SKM-1 treated with dmso at 0.1 percent for 144 hours (cell line): ENCODE measurements at regions not wholly inside any gene's neighbourhood (a gene's known extent, or its start where the extent isn't known, plus 50 kb on each side); places are given as distances from the start of the nearest gene placed in this dataset.
"Not testable (repeated sequence)": the region's sequence is repeated elsewhere in the genome, so short reads cannot be mapped to it uniquely, and the experiment has no call there.

Experiments
- DNase-seq: peaks from one replicate; lab custom pipeline; 2025; ENCODE audit not compliant: unreplicated experiment; lab: John Stamatoyannopoulos, UW

DNA sequence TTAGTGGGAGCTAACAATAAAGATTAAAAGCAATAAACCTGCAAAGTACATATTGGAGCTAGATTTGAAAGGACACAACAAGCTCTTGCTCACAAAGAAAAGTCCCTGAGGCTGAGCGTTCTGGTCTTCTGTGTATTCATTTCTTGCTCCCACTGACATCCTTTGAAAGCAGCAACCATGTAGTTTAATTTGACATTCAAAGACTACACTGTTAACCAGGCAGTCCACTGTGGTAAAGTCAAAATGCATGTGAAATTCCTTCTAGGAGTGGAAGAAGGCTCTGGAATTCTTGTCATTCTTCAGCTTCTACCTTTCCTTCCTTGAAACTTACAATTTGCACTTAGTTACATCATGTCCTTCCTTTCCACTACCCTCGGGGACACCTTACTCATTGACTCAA lies 480.7 kb downstream of the CSNK1G3 start:
- DNase-seq = no peak

DNA sequence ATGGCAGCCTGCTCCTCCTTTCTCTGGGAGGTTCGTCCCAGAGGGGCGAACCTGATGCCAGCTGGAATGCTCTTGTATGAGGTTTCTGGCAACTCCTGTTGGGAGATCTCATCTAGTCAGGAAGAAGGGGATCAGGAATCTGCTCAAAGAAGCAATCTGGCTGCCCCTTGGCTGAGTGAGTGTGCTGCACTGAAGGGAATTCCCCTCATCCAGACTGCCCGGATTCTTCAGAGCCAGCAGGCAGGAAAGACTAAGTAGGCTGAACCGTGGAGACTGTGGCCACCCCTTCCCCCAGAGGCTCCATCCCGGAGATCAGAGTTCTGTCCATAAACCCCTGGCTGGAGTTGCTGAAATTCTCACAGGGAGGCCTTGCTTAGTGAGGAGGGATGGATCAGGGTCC lies 476.0 kb downstream of the CSNK1G3 start:
- no peak for DNase-seq

DNA sequence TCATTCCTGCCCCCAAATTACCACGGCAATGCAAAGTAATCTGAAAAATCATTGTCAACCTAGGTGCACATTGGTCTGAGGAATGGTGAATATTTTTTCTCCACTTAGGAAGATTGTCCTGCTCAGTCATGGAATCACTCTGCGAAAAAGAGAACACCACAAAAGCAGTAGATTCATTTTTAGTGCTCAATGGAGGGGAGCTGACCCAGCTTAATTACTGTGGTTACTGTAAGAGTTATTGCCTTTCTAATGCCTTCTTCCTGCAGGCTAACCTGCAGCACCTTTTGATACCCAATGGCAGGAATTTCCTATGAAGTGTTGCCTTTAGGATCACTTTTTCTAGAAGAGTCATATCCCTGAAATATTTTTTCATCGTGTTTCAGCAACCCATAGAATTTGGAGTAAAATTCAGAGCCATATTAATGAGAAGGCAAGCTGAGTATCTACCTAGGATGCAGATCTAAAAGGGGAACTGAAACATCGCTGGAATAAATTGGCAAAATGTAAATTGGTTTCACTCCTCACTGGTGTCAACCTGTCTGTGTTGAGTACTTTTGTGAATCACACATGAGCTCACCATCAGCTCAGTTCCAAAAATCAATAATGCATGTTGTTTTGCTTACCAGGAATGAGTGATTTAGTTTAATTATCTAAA lies 464.5 kb downstream of the CSNK1G3 start:
- no peak for DNase-seq

DNA sequence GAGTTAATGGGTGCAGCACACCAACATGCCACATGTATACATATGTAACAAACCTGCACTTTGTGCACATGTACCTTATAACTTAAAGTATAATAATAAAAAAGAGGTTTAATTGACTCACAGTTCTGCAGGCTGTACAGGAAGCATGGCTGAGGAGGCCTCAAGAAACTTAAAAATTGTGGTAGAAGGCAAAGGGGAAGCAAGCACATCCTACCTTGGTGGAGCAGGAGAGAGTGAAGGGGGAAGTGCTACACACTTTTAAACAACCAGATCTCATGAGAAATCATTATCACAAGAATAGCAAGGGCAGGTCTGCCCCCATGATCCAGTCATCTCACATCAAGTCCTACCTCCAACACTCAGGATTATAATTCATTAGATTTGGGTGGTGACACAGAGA lies 463.5 kb downstream of the CSNK1G3 start:
- DNase-seq = not testable (repeated sequence)

DNA sequence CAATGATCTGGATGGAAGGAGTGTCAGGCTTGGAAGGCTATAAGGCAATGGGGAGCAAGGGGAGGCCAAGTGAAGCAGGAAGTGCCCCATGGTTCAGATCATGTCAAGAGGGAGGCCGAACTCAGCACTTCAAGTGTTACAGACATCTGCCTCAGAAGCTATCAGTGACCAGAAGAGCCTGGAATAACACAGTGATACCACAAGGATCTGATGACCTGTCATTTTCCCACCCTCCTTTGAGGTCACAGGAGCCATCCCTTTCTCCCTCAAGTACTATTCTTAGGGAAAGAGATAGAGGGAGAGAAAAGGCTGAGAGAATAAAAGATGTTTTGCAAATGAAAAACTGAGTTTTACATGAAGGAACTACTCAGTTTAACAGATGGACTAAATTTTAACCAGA lies 454.8 kb downstream of the CSNK1G3 start:
- DNase-seq = no peak

DNA sequence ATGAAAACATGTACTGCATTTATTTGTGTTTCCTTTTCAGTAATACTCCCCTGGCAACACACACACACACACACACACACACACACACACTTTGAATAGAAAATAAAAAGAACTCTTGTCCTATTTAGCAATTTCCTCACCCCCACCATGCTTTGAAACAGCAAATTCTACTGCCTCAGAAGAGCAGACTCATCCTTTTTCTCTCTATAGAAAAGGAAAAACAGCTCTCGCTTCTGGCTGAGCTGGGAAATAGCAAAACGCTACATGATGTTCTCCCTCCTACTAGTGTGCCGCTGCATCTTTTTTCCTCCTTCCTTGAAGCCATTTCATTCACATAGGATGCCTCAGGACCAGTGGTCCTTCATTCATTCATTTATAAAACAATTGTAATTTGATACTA lies 453.6 kb downstream of the CSNK1G3 start:
- no peak for DNase-seq

DNA sequence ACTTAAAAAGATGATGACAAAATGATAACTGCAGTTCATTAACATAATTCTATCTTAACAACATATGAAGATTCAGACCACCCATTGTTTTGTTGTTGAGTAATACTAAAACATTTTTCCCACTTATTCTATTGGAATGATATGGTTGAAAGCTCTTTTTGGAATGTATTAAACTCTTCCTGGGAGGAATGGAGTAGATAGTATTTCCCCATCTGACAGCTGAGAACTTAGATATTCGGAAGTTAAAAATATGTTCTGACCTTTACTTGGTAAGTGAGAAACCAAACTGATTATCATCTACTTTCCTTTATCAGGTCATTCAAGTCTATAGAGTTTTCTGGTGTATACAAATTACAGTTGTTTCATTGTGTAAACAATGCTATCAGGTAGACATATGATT lies 452.9 kb downstream of the CSNK1G3 start:
- DNase-seq = no peak

DNA sequence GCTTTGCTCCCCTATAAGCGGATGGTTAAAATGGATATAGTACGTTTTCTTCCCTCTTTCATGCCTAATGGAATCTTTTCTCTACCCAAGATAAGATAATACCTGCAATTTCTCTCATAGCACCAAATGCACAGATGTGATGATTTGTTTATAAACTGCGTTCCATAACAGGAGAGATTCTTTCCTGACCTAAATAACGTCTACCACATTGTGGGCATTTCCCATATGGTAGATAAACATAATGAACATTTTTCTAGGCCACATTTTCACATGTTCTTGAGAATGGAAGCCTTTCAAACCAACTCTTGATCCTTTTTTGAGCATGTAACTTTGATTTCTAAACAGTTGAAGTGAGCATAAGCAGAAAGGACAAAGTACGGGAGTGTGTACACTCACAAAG lies 448.5 kb downstream of the CSNK1G3 start:
- no peak for DNase-seq

DNA sequence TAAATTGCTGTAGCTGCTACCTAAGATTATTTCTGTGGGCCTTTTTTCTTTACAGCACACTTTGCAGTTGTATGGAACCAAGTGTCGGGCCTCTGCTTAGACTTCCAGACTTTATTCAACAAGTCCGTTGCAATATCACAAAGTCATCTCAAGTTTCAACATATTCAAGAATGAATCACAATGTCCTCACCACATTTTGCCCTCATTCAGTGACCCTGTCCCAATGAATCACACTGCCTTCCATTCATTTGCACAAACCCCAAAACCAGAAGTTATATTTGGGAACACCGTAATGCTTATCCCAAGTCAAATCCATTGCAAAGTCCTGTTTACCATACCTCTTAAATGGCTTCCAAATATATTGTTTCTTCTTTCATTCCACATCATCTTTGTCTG lies 439.6 kb downstream of the CSNK1G3 start:
- no peak for DNase-seq

DNA sequence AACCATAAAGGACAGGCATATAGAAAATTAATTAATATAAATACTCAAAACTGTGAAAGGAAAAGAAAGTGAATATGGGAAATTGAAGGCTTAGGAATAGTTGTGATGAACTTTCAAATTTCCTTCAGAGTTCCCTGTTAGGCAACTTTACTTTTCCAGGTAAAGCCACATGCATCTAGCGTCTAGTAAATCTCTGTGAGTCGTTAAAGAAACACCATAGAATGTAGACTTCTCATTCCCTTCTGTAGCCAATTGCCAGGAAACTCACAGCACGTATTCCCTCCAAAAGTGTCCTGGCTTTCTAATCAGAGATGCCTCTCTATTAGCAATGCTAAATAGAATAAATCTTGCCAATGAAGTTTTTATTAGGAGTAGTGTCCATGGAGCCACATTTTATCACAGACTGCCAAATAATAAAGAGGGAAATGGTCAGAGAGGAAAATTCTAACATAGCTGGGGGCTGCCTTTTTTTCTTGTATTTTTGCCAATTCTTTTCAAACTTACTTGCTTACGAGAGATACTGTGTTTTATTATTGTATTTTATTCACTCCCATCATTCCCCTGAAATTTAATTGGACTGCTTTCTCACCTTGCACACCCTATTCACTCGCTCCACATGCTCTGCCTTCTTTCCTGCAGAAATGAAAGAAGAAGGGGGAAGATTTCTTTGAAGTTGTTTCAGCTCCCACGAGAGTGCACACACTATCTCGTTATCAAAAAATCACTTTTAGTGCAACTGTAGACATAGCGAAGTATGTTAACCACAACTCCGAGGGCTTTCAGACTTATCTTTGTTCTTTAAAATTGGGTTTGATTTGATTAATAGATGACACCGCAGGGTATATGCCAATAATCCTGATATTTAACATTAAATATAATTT lies 439.0 kb downstream of the CSNK1G3 start:
- DNase-seq = no peak

DNA sequence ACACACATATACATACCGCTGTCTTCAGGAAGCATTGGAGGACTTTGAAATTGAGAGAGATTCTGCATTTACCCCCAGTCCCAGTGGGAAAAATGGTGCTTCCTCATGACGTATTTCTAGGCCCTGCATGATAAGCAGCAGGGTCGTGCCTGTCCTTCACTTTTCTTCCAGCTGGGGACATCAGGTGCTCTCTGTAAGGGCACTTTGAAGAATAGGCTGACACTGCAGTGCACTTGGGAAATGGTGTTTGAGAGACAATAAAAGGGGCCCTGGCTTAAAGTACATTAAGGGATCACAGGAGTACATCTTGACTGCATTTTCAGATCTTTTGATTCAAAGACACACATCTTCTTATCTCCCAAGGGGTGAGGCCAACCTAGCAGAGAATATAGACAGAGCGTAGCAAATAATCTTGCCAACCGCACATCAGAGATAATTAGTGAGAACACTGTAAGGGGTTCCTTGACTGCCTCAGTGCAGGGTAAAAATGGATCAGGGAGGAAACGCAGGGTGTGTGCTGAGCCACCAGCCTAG lies 437.9 kb downstream of the CSNK1G3 start:
- no peak for DNase-seq

DNA sequence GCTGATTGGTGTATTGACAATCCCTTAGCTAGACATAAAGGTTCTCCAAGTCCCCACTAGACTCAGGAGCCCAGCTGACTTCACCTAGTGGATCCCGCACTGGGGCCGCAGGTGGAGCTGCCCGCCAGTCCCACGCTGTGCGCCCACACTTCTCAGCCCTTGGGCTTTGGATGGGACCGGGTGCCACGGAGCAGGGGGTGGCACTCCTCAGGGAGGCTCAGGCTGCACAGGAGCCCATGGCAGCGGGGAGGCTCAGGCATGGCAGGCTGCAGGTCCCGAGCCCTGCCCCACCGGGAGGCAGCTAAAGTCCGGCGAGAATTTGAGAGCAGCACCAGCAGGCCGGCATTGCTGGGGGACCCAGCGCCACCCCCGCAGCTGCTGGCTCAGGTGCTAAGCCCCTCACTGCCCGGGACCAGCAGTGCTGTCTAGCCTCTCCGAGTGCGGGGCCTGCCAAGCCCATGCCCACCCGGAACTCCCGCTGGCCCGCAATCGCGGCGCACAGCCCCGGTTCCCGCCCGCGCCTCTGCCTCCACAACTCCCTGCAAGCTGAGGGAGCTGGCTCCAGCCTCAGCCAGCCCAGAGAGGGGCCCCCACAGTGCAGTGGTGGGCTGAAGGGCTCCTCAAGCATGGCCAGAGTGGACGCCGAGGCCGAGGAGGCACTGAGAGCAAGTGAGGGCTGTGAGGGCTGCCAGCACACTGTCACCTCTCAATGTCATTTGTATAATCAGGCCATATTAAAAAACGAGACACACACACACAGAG lies 437.2 kb downstream of the CSNK1G3 start:
- no peak for DNase-seq

DNA sequence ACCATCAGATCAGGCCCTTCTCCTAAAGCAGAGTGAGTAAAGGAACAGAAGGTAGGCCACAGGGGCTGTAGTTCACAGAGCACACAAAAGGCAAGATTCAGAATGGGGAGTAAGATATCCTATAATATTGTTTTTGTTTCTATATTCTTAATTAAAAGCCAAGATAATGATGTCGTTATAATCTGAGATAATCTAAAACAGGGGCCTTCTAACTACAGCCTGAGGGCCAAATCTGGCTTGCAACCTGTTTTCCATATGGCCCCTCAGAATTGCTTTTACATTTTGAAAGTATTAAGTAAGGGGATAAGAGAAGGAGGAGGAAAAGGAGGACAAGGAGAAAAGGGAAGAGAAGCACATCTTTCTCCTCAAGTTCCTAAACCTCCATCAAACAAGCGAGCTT lies 435.8 kb downstream of the CSNK1G3 start:
- DNase-seq = no peak

DNA sequence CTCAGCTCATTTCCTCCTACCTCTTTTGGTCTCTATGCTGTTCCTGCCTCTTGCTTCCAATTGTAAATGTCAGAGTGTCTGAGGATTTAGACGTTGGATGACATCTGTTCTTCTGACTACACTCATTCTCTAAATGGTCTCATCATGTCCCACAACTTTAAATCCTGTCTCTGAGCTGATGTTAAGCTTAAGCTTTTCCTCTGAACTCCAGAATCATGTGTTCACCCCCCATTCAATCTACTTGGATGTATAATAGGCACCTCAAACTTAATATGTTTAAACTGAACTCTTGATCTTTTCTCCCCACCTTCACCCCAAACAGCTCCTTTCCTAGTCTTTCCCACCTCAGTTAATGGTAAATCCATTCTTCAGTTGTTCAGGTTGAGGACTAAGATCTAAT lies 433.6 kb downstream of the CSNK1G3 start:
- no peak for DNase-seq

DNA sequence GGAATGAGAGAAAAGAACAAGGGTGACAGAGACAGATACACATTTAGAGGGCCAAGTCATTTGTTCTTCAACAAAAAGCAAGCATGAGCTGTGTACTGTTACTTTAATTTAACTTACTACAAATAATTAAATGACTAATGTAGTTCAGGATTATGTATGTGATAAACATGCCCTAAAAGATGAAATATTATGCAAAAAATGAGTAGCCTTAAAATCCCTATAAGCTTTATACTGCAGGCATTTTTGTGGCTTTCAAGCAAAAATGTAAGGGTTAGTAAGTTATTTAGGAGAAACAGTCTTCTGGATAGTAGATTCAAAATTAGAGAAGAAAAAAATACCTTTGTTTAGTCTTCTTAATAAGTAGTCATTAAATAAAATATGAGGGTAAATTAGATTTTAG lies 431.2 kb downstream of the CSNK1G3 start:
- no peak for DNase-seq

DNA sequence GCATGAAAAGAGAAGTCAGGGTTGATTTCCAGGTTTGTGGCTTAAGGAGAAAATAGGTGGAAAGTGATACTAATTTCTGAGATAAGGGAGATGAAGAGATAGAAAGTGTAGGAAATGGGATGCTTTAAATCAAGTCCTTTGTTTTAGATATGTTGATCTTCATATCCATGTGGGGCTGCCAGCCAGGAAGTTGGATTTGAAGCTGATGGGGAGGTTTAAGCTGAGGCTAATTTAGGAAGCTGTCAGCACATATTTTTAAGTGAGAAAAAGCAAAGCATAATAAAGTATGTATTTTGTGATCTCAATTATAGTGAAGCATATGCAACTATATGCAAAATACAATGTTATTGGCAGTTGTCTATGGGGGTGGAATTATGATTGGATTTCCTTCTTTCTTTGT lies 428.4 kb downstream of the CSNK1G3 start:
- no peak for DNase-seq

DNA sequence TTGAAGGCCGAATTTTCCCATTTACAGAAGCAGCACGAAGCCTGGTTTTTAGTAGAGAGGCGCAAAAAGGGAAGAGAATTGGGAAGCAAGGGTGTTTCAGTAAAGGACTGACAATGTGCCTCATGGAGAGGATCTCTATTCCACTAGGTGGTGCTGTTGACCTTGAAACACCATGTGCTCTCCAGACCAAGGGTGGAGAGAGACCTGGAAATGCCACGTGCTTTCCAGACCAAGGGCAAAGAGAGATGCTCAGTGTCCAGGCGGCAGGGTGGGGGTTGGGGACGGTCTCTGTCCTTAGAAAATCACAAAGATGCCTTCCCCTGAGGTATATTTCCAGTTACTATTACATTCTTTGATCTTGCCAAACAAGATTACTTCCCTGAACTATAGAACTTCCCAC lies 425.3 kb downstream of the CSNK1G3 start:
- peak; percentile 45 for DNase-seq

DNA sequence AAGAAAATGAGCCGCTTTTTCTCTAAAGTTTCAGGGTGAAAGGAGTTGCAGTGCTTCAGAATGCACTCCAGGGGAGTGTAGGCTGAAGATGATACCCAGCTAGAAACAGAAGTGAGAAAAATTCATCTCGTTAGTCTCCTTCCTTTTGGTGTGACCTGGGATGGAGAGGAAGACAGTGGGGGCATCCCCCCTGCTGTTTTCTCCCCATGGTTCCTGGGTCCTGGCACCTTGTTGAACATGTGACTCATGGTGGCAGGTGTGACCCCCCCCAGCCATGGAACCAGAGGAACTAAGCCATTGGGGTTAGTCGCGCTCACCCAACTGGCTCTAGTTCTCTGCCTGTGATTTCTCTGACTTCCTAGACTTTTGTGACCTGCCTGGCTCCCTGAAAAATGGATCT lies 424.6 kb downstream of the CSNK1G3 start:
- no peak for DNase-seq

DNA sequence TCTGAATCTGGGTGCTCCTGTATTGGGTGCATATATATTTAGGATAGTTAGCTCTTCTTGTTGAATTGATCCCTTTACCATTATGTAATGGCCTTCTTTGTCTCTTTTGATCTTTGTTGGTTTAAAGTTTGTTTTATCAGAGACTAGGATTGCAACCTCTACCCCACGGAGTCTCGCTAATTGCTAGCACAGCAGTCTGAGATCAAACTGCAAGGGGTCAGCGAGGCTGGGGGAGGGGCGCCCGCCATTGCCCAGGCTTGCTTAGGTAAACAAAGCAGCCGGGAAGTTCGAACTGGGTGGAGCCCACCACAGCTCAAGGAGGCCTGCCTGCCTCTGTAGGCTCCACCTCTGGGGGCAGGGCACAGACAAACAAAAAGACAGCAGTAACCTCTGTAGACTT lies 421.8 kb downstream of the CSNK1G3 start:
- not testable (repeated sequence) for DNase-seq

DNA sequence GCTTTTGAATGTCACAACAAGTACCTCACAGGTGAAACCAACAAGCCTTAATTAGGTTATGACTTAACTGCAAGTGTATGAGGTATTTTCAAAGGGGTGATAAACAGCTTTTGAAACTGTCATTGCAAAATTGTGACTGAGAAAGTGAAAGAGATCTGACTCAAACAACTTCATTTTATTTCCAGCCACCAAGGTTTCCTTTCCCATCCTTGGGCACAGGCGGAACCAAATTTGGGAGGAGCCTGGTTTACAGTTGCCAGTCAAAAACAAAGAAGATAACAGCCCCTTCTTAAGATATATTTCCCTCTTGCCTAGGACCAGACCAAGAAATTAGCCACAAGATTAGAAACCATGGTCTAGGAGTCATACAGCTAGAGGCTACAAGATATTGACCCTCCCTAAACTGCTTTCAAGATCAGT lies 417.1 kb downstream of the CSNK1G3 start:
- no peak for DNase-seq

DNA sequence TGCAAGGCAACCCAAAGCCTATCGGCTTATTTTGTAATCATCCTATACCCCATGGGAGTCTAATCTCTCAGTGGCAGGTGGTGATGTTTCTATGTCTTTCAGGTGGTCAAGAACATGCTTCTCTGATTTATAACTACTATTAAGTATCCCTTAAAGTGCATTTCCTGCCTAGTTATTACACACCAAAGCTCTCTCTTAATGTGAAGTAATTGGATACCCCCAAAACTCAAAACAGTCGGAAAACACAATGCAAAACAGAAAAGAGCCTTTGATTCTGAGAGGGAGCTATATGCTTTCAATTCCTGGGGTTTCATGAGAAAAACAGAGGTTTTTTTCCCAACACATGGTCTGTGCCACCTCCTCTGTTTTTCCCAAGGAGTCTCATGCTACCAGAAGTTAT lies 416.4 kb downstream of the CSNK1G3 start:
- DNase-seq = no peak

DNA sequence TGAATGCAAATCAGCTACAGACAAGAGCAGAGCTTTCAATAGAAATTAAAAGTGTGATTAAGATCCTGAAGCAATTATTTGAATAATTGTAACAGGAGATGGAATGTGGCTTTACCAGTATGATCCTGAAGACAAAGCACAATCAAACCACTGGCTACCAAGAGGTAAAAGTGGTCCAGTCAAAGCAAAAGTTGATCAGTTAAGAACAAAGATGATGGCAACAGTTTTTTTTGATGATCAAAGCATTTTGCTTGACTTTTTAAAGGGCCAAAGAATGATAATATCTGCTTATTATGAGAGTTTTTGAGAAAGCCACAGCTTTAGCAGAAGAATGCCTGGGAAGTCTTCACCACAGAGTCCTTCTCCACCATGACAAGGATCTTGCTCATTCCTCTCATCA lies 409.2 kb downstream of the CSNK1G3 start:
- no peak for DNase-seq
